HG03342 (cell line): ENCODE measurements at regions not wholly inside any gene's neighbourhood (a gene's known extent, or its start where the extent isn't known, plus 50 kb on each side); places are given as distances from the start of the nearest gene placed in this dataset.

Source experiments
- ATAC-seq: cut with Tn5 transposase; IDR thresholded peaks from one replicate; pipeline ENCODE4 v1.9.1; 2021; ENCODE audit warnings: mild to moderate bottlenecking, moderate library complexity; ENCODE audit not compliant: unreplicated experiment

DNA sequence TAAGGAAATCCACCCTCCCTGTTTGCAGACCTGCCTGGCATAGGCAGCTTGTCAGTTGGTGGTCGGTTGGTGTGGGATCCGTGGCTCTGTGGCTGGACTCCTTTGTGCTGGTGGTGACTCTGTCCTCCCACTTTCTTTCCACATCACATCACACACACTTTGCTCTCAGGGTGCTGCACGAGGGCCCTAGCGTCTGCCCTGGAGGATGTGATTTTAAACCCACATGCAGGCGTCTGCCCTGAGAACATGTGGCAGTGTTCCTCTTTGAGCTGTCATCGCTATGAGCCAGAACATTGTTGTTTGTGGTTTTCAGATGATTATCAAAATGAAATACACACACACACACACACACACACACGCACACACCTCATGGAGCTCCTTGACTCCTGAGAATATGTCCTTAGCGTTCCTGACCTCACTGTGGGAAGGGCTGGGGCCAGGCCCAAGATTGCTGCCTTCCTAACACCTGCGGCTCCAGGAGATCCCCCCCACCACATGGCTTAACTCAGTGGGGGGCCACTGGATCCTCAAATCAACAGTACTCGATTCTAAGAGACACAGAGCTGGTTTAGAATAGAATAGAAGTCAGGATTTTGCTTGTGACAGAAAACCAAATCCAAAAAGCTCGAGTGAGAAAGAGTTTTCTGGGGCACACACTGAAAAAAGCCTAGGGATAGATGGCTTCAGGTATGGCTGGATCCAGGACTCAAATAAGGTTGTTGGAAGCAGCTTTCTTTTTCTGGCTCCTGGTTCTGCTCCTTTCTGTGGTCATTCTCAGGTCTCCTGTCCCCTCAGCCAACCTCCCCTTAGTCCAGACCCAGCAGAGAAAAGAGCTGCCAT, 54.8 kb downstream of the RTP5 start:
- no peak for ATAC-seq

DNA sequence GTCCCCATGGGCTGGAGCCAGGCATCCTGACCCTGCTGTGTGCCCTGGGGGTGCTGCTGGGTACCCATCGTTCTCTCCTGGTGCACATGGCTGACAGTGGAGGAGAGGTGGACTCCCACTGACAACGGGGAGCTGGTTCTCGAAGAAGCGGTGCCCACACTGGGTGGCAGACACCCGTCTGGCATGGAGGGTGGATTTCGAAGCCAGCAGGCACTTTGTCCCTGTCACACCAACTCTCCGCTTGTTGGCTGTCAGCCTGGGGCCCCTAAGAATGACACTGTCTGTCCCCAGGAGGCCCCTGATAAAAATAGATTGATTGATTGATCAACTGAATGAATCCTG, 55.4 kb downstream of the RTP5 start:
- no peak for ATAC-seq

DNA sequence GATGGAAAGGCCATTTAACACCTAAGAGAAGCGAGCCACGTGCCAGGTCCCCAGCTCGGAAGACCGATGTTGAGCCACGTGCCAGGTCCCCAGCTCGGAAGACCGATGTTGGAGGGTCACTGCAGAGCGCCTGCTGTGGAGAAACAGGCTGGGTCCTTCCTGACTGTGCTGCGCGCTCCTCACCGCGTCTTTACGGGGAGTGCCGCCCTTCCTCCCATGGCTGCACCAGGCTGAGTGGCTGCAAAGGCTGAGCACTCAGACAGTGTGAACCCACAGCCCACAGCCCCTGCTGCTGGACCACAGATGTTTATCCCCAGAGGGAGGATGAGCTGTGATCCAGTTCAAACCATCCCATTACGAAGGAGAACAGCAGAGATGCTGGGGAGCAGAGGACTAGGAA, 55.7 kb downstream of the RTP5 start:
- ATAC-seq: no peak

DNA sequence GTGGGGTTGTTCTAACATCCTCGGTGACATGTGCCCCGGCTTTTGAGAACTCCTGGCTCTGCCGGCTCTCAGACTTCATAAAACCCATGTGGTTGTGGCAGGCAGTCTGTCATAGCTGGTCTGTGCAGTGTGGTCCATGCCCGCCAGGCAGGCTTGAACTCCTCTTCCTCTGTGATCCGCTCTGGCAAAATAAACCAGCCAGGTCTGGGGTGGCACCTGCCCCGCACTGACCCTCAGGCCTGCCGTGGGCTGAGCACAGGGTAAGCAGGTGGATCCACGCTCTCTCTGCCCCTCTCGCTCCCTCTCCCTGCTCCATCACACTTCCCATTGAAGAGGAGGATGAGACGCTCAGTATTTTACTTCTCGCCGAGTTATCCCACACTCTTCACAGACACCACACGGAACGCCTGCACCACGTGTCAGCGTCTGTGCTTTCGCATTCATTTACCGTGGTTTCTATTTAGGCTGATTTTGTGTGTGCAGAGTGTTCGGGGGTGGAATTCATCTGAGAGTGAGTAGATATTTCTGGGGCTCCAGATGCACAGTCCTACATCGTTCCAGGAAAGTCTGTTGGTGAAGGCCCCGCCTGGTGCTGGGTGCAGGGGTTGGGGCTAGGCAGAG, 56.4 kb downstream of the RTP5 start:
- ATAC-seq: no peak

DNA sequence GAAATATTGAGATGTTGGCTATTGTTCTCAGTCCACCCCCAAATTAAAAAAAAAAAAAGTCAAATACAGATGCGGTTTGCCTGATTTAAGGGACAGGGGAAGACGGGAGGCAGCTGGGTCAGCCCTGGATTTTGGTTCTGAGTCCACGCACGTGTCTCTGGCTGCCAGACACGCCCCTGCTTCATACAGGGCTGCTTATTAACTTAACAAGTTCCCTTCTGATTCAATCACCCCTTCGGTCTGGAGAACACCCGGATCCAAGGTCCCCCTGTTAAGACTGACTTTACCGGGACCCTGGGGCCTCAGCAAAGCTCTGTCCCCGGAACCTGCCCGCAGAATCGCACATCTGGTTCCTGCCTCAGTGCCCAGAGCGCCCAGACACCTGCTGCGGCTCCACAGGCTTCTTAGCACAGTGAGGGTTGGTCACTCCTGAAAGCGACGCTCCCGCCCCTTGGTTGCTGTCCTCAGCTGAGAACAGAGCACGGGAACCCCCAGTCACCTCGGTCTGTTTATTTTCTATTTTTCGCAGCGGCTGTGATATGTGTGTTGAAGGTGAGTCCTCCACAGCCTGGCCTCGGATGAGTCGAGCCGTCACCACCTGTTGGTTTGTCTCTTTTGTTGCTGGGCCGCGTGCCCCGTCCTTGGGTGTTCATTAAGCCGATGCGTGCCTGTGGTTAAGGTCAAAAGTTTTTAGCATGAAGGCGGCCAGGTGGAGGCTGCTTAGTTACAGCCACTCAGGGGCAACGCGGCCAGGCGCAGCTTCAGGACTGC, 57.2 kb downstream of the RTP5 start:
- no peak for ATAC-seq

DNA sequence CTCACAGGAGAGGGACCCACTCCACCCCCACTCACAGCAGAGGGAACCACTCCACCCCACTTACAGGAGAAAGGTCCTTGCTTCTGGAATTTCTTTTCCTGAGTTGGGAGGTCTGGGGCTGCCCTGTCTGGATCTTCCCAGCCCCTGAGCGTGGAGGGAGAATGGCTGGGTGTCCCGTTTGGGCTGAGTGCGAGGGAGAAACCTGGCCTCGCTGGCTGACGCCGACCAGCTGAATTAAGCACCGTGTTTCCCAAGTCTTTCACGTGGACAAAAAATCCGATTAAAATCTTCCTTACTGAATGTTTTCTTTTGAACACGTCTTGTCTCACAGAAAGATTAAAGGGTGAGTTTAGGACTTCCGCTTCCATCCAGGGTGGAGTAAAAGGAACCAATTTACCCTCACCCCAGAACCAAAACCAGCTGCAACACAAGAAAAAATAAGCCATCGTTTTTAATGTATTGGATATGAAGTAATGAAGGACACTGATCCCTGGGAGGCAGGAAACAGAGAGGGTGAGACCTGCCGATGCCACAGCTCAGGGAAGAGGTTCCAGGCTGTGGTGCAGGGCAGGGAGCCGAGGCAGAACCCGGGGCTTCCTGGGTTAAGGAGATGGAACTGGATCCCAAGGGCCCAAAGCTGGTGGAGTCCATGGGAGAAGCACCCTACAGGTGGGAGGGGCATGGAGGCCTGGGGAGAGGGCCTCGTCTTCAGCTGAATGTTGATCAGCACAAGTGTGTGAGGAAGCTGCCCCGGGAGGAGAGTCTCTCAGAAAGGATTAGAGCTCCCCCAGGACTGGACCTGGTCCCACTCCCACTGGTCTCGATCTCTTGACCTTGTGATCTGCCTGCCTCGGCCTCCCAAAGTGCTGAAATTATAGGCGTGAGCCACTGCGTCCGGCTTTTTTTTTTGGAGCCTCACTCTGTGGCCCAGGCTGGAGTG, 60.3 kb downstream of the RTP5 start:
- no peak for ATAC-seq

DNA sequence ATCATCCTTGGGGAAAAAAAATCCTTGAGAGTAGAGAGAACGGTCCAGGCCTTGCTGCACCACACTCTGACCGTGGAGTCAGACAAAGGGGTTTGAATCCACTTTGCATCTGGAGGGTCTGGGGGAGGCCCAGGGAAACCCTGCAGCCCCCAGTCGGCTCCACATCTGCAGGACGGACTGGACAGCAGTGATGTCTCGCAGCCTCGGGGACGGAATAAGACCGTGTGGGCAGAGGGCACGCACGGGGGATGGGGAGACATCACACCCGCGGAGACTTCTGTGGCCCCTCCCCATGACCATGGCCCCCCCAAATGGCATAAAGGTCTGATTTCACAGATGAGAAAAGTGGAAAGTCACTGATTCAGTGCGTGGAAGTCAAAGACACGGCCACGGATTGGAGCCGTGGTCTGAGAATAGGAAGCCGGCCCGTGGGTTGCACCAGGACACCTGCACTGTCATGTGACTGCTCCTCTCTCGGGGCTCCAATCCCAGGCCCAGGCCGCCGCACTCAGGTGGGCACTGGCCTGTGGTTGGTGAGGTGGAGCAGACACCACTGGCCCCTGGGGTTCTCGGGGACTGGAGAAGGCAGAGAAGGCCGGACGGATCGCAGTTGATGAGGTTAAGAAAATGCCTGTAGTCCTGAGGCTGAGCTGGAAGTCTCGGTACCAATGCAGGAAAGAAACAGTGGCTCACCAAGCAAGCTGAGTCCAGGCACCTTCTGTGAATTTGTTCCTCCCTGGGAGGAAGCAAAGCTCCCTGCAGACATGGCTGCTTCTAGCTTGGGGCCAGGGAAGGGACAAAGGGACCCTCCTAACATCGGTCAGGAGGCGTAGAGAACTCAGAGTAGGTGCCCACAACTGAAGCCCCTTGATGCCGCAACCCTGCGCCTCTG, 61.8 kb downstream of the RTP5 start:
- no peak for ATAC-seq

DNA sequence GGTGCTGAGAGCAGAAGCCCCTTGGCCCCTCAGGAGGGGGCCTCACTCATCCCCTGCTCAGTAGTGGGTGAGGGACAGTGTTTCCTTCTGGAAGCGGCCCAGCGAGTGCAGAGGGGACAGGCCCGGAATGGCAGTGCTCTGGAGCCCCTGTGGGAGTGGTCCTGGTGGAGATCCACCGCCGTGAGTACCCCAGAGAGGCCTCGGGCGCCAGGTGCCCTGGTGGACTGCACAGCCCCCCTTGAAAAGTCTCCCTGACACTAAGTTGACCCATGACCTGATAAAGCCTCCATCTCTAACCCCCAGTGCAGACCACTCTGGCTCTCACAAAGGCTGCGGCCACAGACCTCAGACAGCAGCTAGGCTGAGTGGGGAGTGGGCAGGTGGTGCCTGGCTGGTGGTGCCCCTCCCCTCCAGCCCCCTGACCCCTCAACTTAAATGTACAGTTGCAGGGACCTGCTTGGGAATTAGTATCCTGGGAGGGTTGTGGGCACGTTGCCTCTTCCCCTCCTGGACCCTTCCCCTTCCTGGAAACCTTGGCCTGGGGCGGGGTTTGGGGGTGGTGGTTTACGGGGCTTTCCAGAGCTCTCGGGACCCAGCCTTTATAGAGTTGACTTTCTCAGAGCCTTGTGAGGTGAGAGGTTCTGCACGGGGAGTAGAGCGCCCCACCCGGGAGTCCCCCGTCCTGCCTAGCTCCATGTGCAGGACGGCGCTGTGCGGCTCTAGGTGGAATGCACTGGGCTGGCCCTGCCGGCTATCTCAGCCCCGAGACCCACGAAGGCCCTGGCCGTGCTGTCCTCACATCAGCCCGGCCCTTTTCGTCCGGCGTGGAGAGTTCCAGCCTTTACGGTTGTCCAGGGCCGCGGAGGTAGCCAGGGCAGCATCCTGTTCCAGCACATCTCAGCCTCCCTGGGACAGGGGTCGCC, 62.7 kb downstream of the RTP5 start:
- ATAC-seq: no peak

DNA sequence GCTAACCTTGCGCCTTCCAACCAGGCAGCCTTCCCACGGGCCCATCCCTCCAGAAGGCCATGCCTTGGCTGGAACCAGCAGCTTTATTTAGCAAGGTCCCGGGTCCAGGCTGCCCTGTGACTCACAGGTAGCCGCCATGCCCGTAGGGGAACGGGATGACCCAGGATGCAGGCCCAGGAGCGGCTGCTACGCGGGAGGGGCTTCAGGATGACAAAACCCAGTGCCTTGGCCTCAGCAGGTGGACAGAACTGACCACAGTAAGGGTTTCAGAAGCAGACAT, 63.3 kb downstream of the RTP5 start:
- no peak for ATAC-seq

DNA sequence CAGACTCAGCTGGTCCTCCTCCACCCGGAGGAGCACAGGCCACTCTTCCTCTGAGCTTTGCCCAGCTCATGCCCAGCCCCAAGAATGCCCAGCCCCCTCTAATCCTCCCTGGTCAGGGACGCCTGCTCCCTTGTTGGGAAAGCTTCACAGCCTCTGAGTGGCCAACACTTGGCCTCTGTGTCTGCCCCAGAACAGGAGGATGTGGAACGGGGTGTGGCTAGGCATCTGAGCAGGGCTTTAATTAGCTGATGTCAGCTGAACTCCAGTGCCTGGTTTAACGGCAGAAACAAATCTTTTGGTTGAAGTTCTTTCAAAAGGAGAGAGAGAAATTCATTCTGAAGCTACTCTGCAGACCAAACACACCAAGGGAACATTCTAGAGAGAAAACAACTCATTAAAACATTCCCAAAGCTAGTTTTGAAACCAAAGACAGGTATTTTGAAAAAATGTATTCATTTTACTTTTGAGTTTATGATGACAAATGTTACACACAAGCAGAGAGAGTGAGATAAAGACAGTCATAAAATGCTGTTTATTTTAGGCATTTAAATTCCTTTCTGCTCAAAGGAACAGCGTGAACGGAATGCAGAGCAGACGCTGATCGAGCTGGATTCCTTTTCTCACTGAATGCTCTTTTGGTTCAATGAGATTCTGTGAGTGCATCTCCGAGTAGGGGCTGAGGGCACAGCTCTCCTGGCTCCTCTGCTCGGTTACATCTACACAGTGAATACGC, 63.8 kb downstream of the RTP5 start:
- no peak for ATAC-seq

DNA sequence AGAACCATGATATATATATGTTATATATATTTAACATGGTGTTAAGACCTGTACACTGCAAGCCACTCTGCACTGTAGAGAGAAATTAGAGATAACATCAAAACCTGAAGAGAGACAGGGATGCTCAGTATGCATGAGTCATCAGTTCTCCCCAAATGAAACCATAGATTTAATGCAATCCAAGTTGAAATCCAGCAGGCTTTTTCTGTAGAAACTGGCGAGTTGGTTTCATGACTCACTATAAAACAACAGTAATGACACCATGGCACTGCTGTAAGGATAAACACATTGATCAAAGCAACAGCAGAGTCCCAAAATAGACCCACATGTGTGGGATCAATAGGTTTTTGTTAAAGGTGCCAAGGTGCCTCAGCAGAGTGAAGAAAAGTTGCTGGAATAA, 65.8 kb downstream of the RTP5 start:
- no peak for ATAC-seq

DNA sequence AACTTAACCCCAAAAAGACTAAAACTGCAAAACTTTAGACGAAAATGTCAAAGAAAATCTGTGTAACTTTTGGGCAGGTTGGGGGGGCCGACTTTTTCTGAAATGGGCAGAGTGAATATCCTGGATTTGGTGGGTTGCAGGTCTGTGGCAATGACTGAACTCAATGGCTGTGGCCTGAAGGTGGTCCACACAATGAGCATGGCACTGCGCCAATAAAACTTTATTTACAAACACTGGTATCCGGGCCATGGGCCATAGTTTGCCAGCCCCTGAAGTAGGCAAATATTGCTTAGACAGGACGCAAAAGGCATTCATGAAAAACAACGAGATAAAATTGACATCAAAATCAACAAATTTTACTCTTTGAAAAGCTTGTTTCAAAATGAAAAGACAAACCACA, 66.2 kb downstream of the RTP5 start:
- ATAC-seq: no peak

DNA sequence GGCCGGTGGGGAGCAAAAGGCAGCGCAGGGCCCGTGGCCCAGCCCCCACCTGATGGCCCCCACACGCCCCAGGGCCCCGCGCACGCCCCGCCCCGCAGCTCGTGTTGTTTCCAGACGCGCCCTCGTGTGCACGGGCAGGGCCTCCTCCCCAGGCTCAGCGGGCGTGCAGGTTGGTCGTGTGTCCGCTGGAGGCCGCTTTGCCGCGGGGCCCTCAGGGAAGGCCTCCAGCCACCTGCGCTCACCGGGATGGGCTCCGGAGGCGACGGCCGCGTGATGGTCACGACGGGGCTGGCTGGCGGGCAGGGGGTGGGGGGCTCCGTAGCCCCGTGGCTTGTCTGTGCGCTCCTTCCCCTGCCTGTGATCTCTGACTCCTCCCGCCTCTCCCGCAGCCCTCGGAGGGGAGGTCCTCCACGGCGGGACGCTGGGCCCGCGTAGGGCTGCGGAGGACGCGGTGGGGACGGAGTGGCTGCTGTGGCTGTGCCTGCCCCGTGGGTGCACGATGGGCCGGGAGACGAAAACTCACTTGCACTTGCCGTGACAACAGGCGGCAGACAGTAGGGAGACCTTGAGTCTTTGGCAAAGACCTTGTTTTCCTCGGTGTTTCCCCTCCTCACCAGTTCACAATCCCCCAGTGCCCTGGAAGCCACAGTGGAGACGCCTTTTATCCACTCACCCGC, 67.1 kb downstream of the RTP5 start:
- ATAC-seq: no peak

DNA sequence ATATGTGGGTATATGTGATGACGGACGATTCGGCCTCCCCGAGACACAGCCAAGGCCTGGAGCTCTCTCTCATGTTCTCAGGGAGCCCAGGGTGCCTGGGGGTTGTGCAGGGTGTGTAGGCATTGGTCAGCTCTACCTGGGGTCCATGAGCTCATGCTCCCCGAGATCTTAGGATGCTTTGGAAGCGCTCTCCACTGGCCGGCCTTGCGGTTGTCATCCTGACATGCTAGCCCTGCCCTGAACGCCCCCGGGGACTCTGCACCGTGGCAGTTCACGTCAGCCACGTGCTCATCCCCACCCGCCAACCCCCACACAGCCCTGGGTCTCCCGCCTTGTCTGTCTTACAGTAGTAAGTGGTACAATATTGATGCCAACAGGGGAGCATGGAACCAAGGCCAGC, 67.8 kb downstream of the RTP5 start:
- ATAC-seq: no peak

DNA sequence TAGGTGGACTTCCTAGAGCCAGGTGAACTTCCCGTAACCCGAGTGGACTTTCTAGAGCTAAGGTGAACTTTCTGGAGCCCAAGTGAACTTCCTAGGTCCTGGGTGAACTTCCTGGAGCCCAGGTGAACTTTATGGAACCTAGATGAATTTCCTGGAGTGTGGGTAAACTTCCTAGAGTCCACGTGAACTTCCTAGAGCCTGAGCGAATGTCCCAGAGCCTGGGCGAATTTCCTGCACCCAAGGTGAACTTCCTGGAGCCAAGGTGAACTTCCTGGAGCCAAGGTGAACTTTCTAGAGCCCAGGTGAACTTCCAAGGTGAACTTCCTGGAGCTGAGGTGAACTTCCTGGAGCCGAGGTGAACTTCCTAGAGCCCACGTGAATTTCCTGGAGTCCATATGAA, 70.0 kb downstream of the RTP5 start:
- no peak for ATAC-seq

DNA sequence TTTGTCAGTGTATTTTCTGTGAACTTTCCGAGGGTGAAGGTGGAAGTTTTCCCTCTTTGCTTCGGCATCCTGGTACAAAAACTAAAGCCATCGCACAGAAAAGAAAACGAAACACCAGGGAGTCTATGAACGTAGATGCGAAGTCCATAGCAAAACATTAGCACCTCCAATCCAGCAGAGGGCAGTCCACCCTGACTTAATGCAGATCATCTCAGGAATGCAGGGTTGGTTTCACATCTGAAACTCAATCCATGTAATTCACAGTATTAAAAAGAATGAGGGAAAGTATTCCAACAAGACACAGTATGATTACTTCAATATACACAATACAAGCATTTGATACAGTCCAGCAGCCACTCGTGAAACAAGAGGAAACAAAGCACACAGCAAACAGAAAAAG, 70.8 kb downstream of the RTP5 start:
- no peak for ATAC-seq

DNA sequence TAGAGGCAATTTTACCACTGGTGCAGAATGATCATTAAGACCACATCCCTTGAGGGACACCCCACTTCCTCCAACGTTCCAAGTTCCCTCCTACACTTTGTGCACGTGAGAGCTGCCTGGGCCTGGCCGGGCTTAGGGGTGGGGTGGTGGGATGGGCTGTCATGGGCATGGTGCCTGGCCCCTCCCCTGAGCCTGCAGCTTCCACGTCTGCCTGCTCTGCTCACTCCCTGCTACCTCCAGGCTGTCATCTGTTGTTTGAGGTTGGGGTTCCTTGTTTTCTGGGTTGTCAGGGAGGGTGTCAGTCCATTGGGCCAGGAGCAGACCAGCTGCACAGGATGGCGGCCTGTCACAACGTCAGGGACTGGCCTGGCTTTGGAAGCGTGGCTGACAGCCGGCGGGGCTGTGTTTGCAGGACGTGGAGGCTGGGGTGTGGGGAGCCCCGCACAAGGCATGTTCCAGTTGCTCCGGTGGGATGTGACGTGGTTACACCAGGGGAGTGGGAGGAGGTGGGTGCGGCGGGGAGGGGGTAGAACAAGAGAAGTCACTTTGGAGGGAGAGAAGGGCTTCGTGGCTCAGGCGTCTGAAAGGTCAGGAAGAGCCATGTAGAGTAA, 72.3 kb downstream of the RTP5 start:
- ATAC-seq: no peak
